Thyroid gland (tissue), 4 donors: ENCODE measurements at regions not wholly inside any gene's neighbourhood (a gene's known extent, or its start where the extent isn't known, plus 50 kb on each side); places are given as distances from the start of the nearest gene placed in this dataset.

Experiments
- POLR2A ChIP-seq, 2 donors: fragments of 450-650 bp; IDR thresholded peaks; one replicate each; pipeline ENCODE4 v1.6.1; 2017; ENCODE audit warnings: antibody characterized with exemption in 2 of 2, mild to moderate bottlenecking in 2 of 2, moderate library complexity in 1 of 2
- TF ChIP-seq, protein P1 (sequence below), 6 experiments: fragments of 200-600 bp in 3 of 6; fragments of 450-650 bp in 3 of 6; sonication (generic) in 3 of 6; IDR thresholded peaks; one replicate each; pipeline ENCODE4 v1.5.1; 2016 to 2019; ENCODE audit warnings: antibody characterized with exemption in 6 of 6, mild to moderate bottlenecking in 2 of 6, inconsistent platforms in 1 of 6, moderate library complexity in 1 of 6

DNA sequence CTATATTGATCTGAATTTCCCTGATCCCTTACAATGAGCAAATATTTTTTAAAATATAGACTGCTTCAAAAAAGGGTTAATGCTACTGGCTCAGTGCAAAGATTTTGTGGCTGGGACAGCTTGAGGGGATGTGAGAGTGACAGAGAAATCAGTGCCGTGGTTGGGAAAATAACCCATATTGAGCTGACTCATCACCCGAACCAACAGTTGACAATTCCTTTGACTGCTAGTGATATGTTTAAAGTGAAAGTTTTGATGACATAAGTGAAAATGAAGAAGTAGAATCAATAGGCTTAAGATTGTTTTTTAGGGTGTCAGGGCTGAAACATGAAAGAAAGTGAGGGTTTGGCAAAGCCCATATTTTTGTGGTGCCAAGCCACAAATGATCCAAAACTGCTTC, 257.1 kb upstream of the TENM4 start:
- TF ChIP-seq, protein P1, sequence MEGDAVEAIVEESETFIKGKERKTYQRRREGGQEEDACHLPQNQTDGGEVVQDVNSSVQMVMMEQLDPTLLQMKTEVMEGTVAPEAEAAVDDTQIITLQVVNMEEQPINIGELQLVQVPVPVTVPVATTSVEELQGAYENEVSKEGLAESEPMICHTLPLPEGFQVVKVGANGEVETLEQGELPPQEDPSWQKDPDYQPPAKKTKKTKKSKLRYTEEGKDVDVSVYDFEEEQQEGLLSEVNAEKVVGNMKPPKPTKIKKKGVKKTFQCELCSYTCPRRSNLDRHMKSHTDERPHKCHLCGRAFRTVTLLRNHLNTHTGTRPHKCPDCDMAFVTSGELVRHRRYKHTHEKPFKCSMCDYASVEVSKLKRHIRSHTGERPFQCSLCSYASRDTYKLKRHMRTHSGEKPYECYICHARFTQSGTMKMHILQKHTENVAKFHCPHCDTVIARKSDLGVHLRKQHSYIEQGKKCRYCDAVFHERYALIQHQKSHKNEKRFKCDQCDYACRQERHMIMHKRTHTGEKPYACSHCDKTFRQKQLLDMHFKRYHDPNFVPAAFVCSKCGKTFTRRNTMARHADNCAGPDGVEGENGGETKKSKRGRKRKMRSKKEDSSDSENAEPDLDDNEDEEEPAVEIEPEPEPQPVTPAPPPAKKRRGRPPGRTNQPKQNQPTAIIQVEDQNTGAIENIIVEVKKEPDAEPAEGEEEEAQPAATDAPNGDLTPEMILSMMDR (IDR thresholded peaks at IDR 0.05): no peak
- no peak for TF ChIP-seq POLR2A (IDR thresholded peaks at IDR 0.05)
